K562 (cell line): ENCODE measurements at regions not wholly inside any gene's neighbourhood (a gene's known extent, or its start where the extent isn't known, plus 50 kb on each side); places are given as distances from the start of the nearest gene placed in this dataset.

Experiments used
- ATAC-seq: fragments of 200-7000 bp; cut with Tn5 transposase; 3 replicates; pipeline ENCODE4 v1.9.1; 2020; ENCODE audit warnings: moderate library complexity
- BruUV-seq: library from RNA; stranded (reverse); fragments of 400-500 nt; replicated peaks from 2 replicates; lab custom pipeline; 2021; lab: Mats Ljungman, UMichigan
- CTCF ChIA-PET: fragments of 300-600 bp; formaldehyde crosslinking; extraction: SDS; loops from one replicate; lab custom pipeline; 2021; ENCODE audit warnings: low intra/inter-chr PET ratio; lab: Yijun Ruan, JAX
- POLR2A ChIA-PET: fragments of 300-600, 350-650 bp; sonication (Branson Sonifier 250); formaldehyde crosslinking; extraction: SDS; loops from one replicate; lab custom pipeline; 2021; ENCODE audit warnings: antibody characterized with exemption, inconsistent platforms; lab: Yijun Ruan, JAX
- DNase-seq, 4 experiments: peaks; one replicate each; pipeline versions ENCODE4 v3.0.0 to v3.0.0-alpha.2; 2011 to 2018; ENCODE audit warnings: low spot score in 3 of 4, mixed read lengths in 3 of 4; ENCODE audit errors: extremely low read depth in 1 of 4
- FAIRE-seq: peaks from 2 replicates; lab custom pipeline; 2011; peaks lifted over from hg19 to GRCh38; lab: Jason Lieb, UNC
- H2AFZ ChIP-seq: 2 replicates; pipeline ENCODE4 v1.6.0; 2011; ENCODE audit warnings: low read depth, low read length, control low read depth, inconsistent platforms
- H3K27ac ChIP-seq: fragments of 200-600 bp; 3 replicates; pipeline ENCODE4 v1.8.0; 2011; ENCODE audit warnings: low read depth, mild to moderate bottlenecking, control low read depth, inconsistent platforms, low read length, moderate library complexity, mixed read lengths; ENCODE audit errors: extremely low read depth
- H3K27me3 ChIP-seq, 2 experiments: fragments of 300-600 bp in 1 of 2; 2 replicates in 1 of 2; 3 replicates in 1 of 2; pipeline versions ENCODE4 v1.6.0 to v1.8.0; 2011; ENCODE audit warnings: inconsistent platforms in 2 of 2, low read length in 2 of 2, mild to moderate bottlenecking in 1 of 2, mixed read lengths in 1 of 2, moderate library complexity in 1 of 2; ENCODE audit not compliant: control insufficient read depth in 2 of 2, insufficient read depth in 2 of 2
- H3K36me3 ChIP-seq: fragments of 300-600 bp; 3 replicates; pipeline ENCODE4 v1.8.0; 2011; ENCODE audit warnings: mild to moderate bottlenecking, low read length, inconsistent platforms; ENCODE audit not compliant: control insufficient read depth, insufficient read depth
- H3K4me1 ChIP-seq, 2 experiments: fragments of 200-600 bp in 1 of 2; replicated peaks in 1 of 2; 2 replicates in 1 of 2; 3 replicates in 1 of 2; pipeline versions ENCODE4 v1.5.1 to v1.8.0; 2011; ENCODE audit warnings: inconsistent platforms in 2 of 2, low read length in 2 of 2, mild to moderate bottlenecking in 1 of 2, mixed read lengths in 1 of 2, moderate library complexity in 1 of 2; ENCODE audit not compliant: control insufficient read depth in 2 of 2, insufficient read depth in 2 of 2
- H3K4me2 ChIP-seq: 2 replicates; pipeline ENCODE4 v1.6.1; 2011; ENCODE audit warnings: low read length, control low read depth, inconsistent platforms, mixed read lengths; ENCODE audit not compliant: insufficient read depth
- H3K4me3 ChIP-seq: fragments of 200-600 bp; sonication (generic), shearing (Covaris generic); 2 replicates; pipeline ENCODE4 v1.5.1; 2016; ENCODE audit warnings: control low read depth, inconsistent platforms
- H3K79me2 ChIP-seq: fragments of 200-600 bp; 3 replicates; pipeline ENCODE4 v1.8.0; 2011; ENCODE audit warnings: low read length, inconsistent platforms; ENCODE audit not compliant: control insufficient read depth, insufficient read depth
- H3K9ac ChIP-seq, 2 experiments: 2 replicates each; pipeline versions ENCODE4 v1.6.0 to v1.6.1; 2011; ENCODE audit warnings: low read depth in 2 of 2, low read length in 2 of 2, control low read depth in 1 of 2, inconsistent platforms in 1 of 2, mild to moderate bottlenecking in 1 of 2, mixed read lengths in 1 of 2; ENCODE audit not compliant: insufficient read depth in 1 of 2
- H3K9me1 ChIP-seq: one replicate; pipeline ENCODE4 v1.6.0; 2011; ENCODE audit warnings: inconsistent platforms, mild to moderate bottlenecking, low read length, moderate library complexity; ENCODE audit not compliant: control insufficient read depth, insufficient read depth
- H3K9me3 ChIP-seq: replicated peaks from 2 replicates; pipeline ENCODE4 v1.5.1; 2011; ENCODE audit warnings: low read depth, low read length, inconsistent platforms; ENCODE audit not compliant: control insufficient read depth, insufficient read depth
- H4K20me1 ChIP-seq: replicated peaks from 2 replicates; pipeline ENCODE4 v1.6.1; 2011; ENCODE audit warnings: low read length, inconsistent platforms, mixed read lengths; ENCODE audit not compliant: control insufficient read depth, insufficient read depth
- ARID2 ChIP-seq: fragments of 450-650 bp; IDR thresholded peaks from 2 replicates; pipeline ENCODE4 v1.6.1; 2017; ENCODE audit warnings: antibody characterized with exemption, mild to moderate bottlenecking
- CUX1 ChIP-seq: fragments of 200-800 bp; sonication (Bioruptor generic); IDR thresholded peaks from 2 replicates; pipeline ENCODE4 v1.6.1; 2016; ENCODE audit warnings: missing genetic modification characterization, missing compliant biosample characterization
- KLF13 ChIP-seq: fragments of 450-650 bp; IDR thresholded peaks from 2 replicates; pipeline ENCODE4 v1.6.1; 2016; ENCODE audit warnings: missing genetic modification characterization, low read depth, mild to moderate bottlenecking, missing compliant biosample characterization, moderate library complexity, borderline replicate concordance
- MYNN ChIP-seq, 2 experiments: sonication (generic); formaldehyde crosslinking in 1 of 2; IDR thresholded peaks; 2 replicates each; pipeline versions ENCODE4 v1.5.0 to v1.6.1; 2016 to 2020; ENCODE audit warnings: antibody characterized with exemption in 1 of 2, missing genetic modification reagents in 1 of 2
- NFE2L1 ChIP-seq: fragments of 450-650 bp; IDR thresholded peaks from 2 replicates; pipeline ENCODE4 v1.6.1; 2016; ENCODE audit warnings: missing genetic modification characterization, low read depth, mild to moderate bottlenecking, missing compliant biosample characterization, moderate library complexity, borderline replicate concordance
- PML ChIP-seq: IDR thresholded peaks from 2 replicates; pipeline ENCODE4 v1.6.1; 2012; ENCODE audit warnings: low read length, inconsistent platforms
- PTTG1 ChIP-seq: fragments of 450-650 bp; IDR thresholded peaks from 2 replicates; pipeline ENCODE4 v1.6.1; 2016; ENCODE audit warnings: low read depth, mild to moderate bottlenecking, missing genetic modification characterization, missing compliant biosample characterization
- TSHZ1 ChIP-seq: fragments of 250-450 bp; sonication (Bioruptor Pico); IDR thresholded peaks from 2 replicates; pipeline ENCODE4 v1.4.0; 2020; ENCODE audit warnings: mild to moderate bottlenecking, moderate library complexity
- ZNF511 ChIP-seq: sonication (generic); formaldehyde crosslinking; IDR thresholded peaks from 2 replicates; pipeline ENCODE4 v1.8.0; 2022; ENCODE audit warnings: mild to moderate bottlenecking, missing genetic modification reagents
- WGBS: fragments of 100-300 bp; shearing (Covaris generic); methylation state at CpG from one replicate; pipeline ENCODE4 v1.1.6; 2016; ENCODE audit warnings: low coverage, mixed read lengths; ENCODE audit not compliant: insufficient coverage; ENCODE audit errors: missing lambda C conversion rate; 5-methylcytosine and 5-hydroxymethylcytosine counted together
- in situ Hi-C: fragments of 300-500 bp; cut with MboI; formaldehyde crosslinking; loops from 4 replicates; pipeline ENCODE4 v1.15.0; 2018; ENCODE audit warnings: inconsistent platforms, mixed read lengths
- intact Hi-C: fragments of 100-400 bp; cut with micrococcal nuclease; formaldehyde crosslinking; loops from 2 replicates; pipeline ENCODE4 v1.14.2; 2022

GRCh38 chrY:12576278-12576677, 124.8 kb upstream of the USP9Y start:
- no peaks in the 10 kb centered on the region for H3K9me1 ChIP-seq
- ChIA-PET CTCF (no interaction called here), POLR2A (no interaction called here)
- no peaks in the 10 kb centered on the region for H3K9me3 ChIP-seq
- H3K9ac ChIP-seq, result no peak overlapping the region
- no peaks in the 10 kb centered on the region for H4K20me1 ChIP-seq
- in situ Hi-C loops, result no loop called here
- DNase-seq, result no peak
- no peak overlapping the region for H3K27ac ChIP-seq
- H3K4me3 ChIP-seq, result no peak overlapping the region
- no peak for TF ChIP-seq ZNF511 (CRISPR knock-in tag)
- TF ChIP-seq NFE2L1 (tag), result no peak
- TF ChIP-seq CUX1 (CRISPR knock-in tag), result no peak
- no peak for TF ChIP-seq PTTG1 (tag)
- no peak for TF ChIP-seq ARID2
- TF ChIP-seq KLF13, result no peak
- no peak for TF ChIP-seq MYNN (IDR thresholded peaks at IDR 0.05)
- no peak for TF ChIP-seq MYNN (CRISPR knock-in tag; IDR thresholded peaks at IDR 0.05)
- no peak for TF ChIP-seq TSHZ1 (CRISPR knock-in tag)
- TF ChIP-seq PML, result no peak
- TF ChIP-seq, all 486 proteins: peak for 0
- no CpG with 5 or more reads among the region's 5 CpGs for WGBS
- H2AFZ ChIP-seq, result no peak overlapping the region
- H3K36me3 ChIP-seq, result no peaks in the 10 kb centered on the region
- no peaks in the 10 kb centered on the region for H3K27me3 ChIP-seq
- no TSS peak for BruUV-seq
- intact Hi-C loops, result no loop called here
- no peaks in the 10 kb centered on the region for H3K4me1 ChIP-seq
- no peaks in the 10 kb centered on the region for H3K79me2 ChIP-seq
- ATAC-seq, result no peak
- no peak overlapping the region for H3K4me2 ChIP-seq
- no peak for FAIRE-seq
